HEK293 (cell line): ENCODE measurements at regions not wholly inside any gene's neighbourhood (a gene's known extent, or its start where the extent isn't known, plus 50 kb on each side); places are given as distances from the start of the nearest gene placed in this dataset.

Experiments used
- CTCF ChIA-PET: fragments of 350-600 bp; formaldehyde crosslinking; extraction: SDS; loops from one replicate; lab custom pipeline; 2021; ENCODE audit warnings: antibody characterized with exemption; lab: Yijun Ruan, JAX
- POLR2A ChIA-PET: fragments of 300-600 bp; formaldehyde crosslinking; extraction: SDS; loops from one replicate; lab custom pipeline; 2020; ENCODE audit warnings: antibody characterized with exemption, inconsistent platforms; lab: Yijun Ruan, JAX
- H3K27ac ChIP-seq: fragments of 200-500 bp; sonication (Bioruptor generic); 2 replicates; pipeline ENCODE4 v1.5.1; 2014; ENCODE audit warnings: low read depth, low read length, control low read depth, inconsistent platforms; ENCODE audit errors: extremely low read depth
- H3K36me3 ChIP-seq, 2 experiments: fragments of 200-500 bp in 1 of 2; sonication (Bioruptor generic) in 1 of 2; 1 replicate in 1 of 2; 2 replicates in 1 of 2; pipeline ENCODE4 v1.5.1; 2014 to 2017; ENCODE audit warnings: inconsistent platforms in 2 of 2, low read length in 2 of 2; ENCODE audit not compliant: control insufficient read depth in 2 of 2, insufficient read depth in 1 of 2
- H3K4me1 ChIP-seq: fragments of 200-500 bp; sonication (Bioruptor generic); 2 replicates; pipeline ENCODE4 v1.5.1; 2014; ENCODE audit warnings: mild to moderate bottlenecking, low read length, inconsistent platforms; ENCODE audit not compliant: control insufficient read depth, insufficient read depth
- H3K4me3 ChIP-seq: 2 replicates; pipeline ENCODE4 v1.5.1; 2011; ENCODE audit warnings: low read depth, mild to moderate bottlenecking, control low read depth, low read length, moderate library complexity
- H3K9me3 ChIP-seq: fragments of 200-500 bp; sonication (Bioruptor generic); 2 replicates; pipeline ENCODE4 v1.5.1; 2014; ENCODE audit warnings: low read depth, low read length, inconsistent platforms; ENCODE audit not compliant: control insufficient read depth, insufficient read depth
- BCL11B ChIP-seq: fragments of 450-650 bp; formaldehyde crosslinking; IDR thresholded peaks from 2 replicates; pipeline ENCODE4 v1.5.1; 2016; ENCODE audit warnings: low read depth, missing biosample characterization, missing genetic modification characterization
- KLF9 ChIP-seq: fragments of 450-650 bp; formaldehyde crosslinking; IDR thresholded peaks from 2 replicates; pipeline ENCODE4 v1.5.1; 2016; ENCODE audit warnings: missing biosample characterization, missing genetic modification characterization, low read depth
- PRDM1 ChIP-seq: fragments of 450-650 bp; formaldehyde crosslinking; IDR thresholded peaks from 2 replicates; pipeline ENCODE4; 2016; ENCODE audit warnings: missing biosample characterization, missing genetic modification characterization
- RBAK ChIP-seq: fragments of 450-650 bp; formaldehyde crosslinking; IDR thresholded peaks from 2 replicates; pipeline ENCODE4 v1.5.1; 2016; ENCODE audit warnings: missing biosample characterization, missing genetic modification characterization
- ZNF10 ChIP-seq: fragments of 450-650 bp; formaldehyde crosslinking; IDR thresholded peaks from 2 replicates; pipeline ENCODE4 v1.5.1; 2017; ENCODE audit warnings: missing biosample characterization, missing genetic modification characterization
- ZNF23 ChIP-seq: fragments of 450-650 bp; formaldehyde crosslinking; IDR thresholded peaks from 2 replicates; pipeline ENCODE4 v1.5.1; 2016; ENCODE audit warnings: missing biosample characterization, missing genetic modification characterization, borderline replicate concordance
- ZNF239 ChIP-seq: fragments of 450-650 bp; formaldehyde crosslinking; IDR thresholded peaks from 2 replicates; pipeline ENCODE4 v1.5.1; 2016; ENCODE audit warnings: missing biosample characterization, missing genetic modification characterization
- ZNF37A ChIP-seq: fragments of 450-650 bp; IDR thresholded peaks from 2 replicates; pipeline ENCODE4 v1.5.1; 2018; ENCODE audit warnings: missing biosample characterization, missing genetic modification characterization
- ZNF423 ChIP-seq: fragments of 450-650 bp; formaldehyde crosslinking; IDR thresholded peaks from 2 replicates; pipeline ENCODE4 v1.5.1; 2016; ENCODE audit warnings: missing biosample characterization, missing genetic modification characterization
- ZNF426 ChIP-seq: fragments of 450-650 bp; formaldehyde crosslinking; IDR thresholded peaks from 2 replicates; pipeline ENCODE4 v1.5.1; 2017; ENCODE audit warnings: missing biosample characterization, missing genetic modification characterization, mild to moderate bottlenecking, inconsistent platforms, moderate library complexity
- ZNF514 ChIP-seq: fragments of 450-650 bp; formaldehyde crosslinking; IDR thresholded peaks from 2 replicates; pipeline ENCODE4 v1.5.1; 2016; ENCODE audit warnings: missing biosample characterization, missing genetic modification characterization
- ZNF530 ChIP-seq: fragments of 450-650 bp; formaldehyde crosslinking; IDR thresholded peaks from 2 replicates; pipeline ENCODE4 v1.5.1; 2016; ENCODE audit warnings: low read depth, missing biosample characterization, missing genetic modification characterization
- ZNF548 ChIP-seq: fragments of 450-650 bp; formaldehyde crosslinking; IDR thresholded peaks from 2 replicates; pipeline ENCODE4 v1.5.1; 2016; ENCODE audit warnings: missing biosample characterization, missing genetic modification characterization
- ZNF623 ChIP-seq: fragments of 450-650 bp; formaldehyde crosslinking; IDR thresholded peaks from 2 replicates; pipeline ENCODE4 v1.5.1; 2016; ENCODE audit warnings: missing biosample characterization, missing genetic modification characterization
- ZNF624 ChIP-seq: fragments of 450-650 bp; formaldehyde crosslinking; IDR thresholded peaks from 2 replicates; pipeline ENCODE4 v1.5.1; 2017; ENCODE audit warnings: missing biosample characterization, missing genetic modification characterization
- ZNF670 ChIP-seq: fragments of 450-650 bp; formaldehyde crosslinking; IDR thresholded peaks from 2 replicates; pipeline ENCODE4 v1.5.1; 2016; ENCODE audit warnings: missing biosample characterization, missing genetic modification characterization, low read depth
- ZNF768 ChIP-seq: fragments of 450-650 bp; formaldehyde crosslinking; IDR thresholded peaks from 2 replicates; pipeline ENCODE4 v1.5.1; 2018; ENCODE audit warnings: missing biosample characterization, mild to moderate bottlenecking, missing genetic modification characterization
- TF ChIP-seq, protein P1 (sequence below): fragments of 450-650 bp; formaldehyde crosslinking; IDR thresholded peaks from 2 replicates; pipeline ENCODE4 v1.5.1; 2016; ENCODE audit warnings: missing biosample characterization, missing genetic modification characterization
- TF ChIP-seq, protein P2 (sequence below): fragments of 450-650 bp; IDR thresholded peaks from 2 replicates; pipeline ENCODE4 v1.5.1; 2018; ENCODE audit warnings: missing biosample characterization, mild to moderate bottlenecking, missing genetic modification characterization
- TF ChIP-seq, protein P3 (sequence below): fragments of 450-650 bp; formaldehyde crosslinking; IDR thresholded peaks from 2 replicates; pipeline ENCODE4 v1.5.1; 2016; ENCODE audit warnings: missing biosample characterization, missing genetic modification characterization
- TF ChIP-seq, protein P4 (sequence below): fragments of 450-650 bp; formaldehyde crosslinking; IDR thresholded peaks from 2 replicates; pipeline ENCODE4 v1.5.1; 2016; ENCODE audit warnings: missing biosample characterization, missing genetic modification characterization
- TF ChIP-seq, protein P5 (sequence below): fragments of 450-650 bp; formaldehyde crosslinking; IDR thresholded peaks from 2 replicates; pipeline ENCODE4 v1.5.1; 2016; ENCODE audit warnings: missing biosample characterization, missing genetic modification characterization
- TF ChIP-seq, protein P6 (sequence below): fragments of 450-650 bp; formaldehyde crosslinking; optimal IDR thresholded peaks from 2 replicates; pipeline ENCODE3; 2016; ENCODE audit warnings: missing biosample characterization, mild to moderate bottlenecking, missing genetic modification characterization

DNA sequence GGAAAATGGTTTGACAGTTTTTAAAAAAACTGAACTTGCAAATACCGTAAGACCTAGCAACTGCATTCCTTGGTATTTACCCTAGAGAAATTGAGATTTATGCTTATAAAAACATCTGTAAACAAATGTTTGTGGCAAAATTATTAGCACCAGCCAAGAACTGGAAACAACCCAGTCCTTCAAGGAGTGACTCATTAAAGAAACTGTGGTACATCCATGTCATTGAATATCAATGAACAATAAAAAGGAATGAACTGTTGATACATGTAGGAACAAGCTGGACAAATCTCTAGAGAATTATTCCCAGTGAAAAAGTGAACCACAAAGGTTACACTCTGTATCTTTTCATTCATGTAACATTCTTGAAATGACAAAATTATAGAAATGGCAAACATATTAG, 240.2 kb upstream of the ADAMTS3 start:
- TF ChIP-seq ZNF37A (tag by site-specific recombination), result no peak
- TF ChIP-seq ZNF624 (tag by site-specific recombination), result no peak
- TF ChIP-seq, protein P1, sequence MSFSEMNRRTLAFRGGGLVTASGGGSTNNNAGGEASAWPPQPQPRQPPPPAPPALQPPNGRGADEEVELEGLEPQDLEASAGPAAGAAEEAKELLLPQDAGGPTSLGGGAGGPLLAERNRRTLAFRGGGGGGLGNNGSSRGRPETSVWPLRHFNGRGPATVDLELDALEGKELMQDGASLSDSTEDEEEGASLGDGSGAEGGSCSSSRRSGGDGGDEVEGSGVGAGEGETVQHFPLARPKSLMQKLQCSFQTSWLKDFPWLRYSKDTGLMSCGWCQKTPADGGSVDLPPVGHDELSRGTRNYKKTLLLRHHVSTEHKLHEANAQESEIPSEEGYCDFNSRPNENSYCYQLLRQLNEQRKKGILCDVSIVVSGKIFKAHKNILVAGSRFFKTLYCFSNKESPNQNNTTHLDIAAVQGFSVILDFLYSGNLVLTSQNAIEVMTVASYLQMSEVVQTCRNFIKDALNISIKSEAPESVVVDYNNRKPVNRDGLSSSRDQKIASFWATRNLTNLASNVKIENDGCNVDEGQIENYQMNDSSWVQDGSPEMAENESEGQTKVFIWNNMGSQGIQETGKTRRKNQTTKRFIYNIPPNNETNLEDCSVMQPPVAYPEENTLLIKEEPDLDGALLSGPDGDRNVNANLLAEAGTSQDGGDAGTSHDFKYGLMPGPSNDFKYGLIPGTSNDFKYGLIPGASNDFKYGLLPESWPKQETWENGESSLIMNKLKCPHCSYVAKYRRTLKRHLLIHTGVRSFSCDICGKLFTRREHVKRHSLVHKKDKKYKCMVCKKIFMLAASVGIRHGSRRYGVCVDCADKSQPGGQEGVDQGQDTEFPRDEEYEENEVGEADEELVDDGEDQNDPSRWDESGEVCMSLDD (tag by site-specific recombination), result no peak
- TF ChIP-seq ZNF530 (tag by site-specific recombination), result no peak
- no peak for TF ChIP-seq ZNF23 (tag by site-specific recombination)
- TF ChIP-seq, protein P2, sequence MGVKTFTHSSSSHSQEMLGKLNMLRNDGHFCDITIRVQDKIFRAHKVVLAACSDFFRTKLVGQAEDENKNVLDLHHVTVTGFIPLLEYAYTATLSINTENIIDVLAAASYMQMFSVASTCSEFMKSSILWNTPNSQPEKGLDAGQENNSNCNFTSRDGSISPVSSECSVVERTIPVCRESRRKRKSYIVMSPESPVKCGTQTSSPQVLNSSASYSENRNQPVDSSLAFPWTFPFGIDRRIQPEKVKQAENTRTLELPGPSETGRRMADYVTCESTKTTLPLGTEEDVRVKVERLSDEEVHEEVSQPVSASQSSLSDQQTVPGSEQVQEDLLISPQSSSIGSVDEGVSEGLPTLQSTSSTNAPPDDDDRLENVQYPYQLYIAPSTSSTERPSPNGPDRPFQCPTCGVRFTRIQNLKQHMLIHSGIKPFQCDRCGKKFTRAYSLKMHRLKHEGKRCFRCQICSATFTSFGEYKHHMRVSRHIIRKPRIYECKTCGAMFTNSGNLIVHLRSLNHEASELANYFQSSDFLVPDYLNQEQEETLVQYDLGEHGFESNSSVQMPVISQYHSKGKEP (tag by site-specific recombination), result no peak
- no peak for TF ChIP-seq ZNF423 (tag by site-specific recombination)
- no peak for TF ChIP-seq PRDM1 (tag by site-specific recombination)
- TF ChIP-seq ZNF670, result no peak
- no peak for TF ChIP-seq KLF9 (tag by site-specific recombination)
- no peak for TF ChIP-seq ZNF548 (tag by site-specific recombination)
- Histone ChIP-seq H3K27ac (no peak overlapping the region), H3K36me3 (no peaks in the 10 kb centered on the region), H3K9me3 (no peaks in the 10 kb centered on the region), H3K4me3 (no peak overlapping the region), H3K4me1 (no peaks in the 10 kb centered on the region)
- ChIA-PET CTCF (no interaction called here), POLR2A (no interaction called here)

DNA sequence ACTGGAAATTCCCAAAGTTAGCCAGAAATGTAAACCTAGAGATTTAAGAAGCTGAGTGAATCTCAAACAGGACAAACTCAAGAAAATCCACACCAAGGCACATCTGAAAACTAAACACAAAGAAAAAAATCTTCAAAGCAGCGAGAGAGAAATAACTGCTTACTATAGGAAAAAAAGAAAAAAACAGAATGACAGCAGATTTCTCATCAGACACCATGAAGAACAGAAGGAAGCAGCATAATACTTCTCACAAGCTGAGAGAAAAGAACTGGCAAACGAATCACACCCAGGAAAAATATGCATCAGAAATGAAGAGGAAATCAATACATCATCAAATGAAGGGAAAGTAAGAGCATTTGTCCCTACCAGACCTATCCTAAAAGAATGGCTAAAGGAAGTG, 236.3 kb upstream of the ADAMTS3 start:
- CTCF ChIA-PET, result no interaction called here
- Histone ChIP-seq H3K9me3 (no peaks in the 10 kb centered on the region), H3K4me1 (no peaks in the 10 kb centered on the region), H3K27ac (no peak overlapping the region), H3K4me3 (no peak overlapping the region), H3K36me3 (no peaks in the 10 kb centered on the region)
- POLR2A ChIA-PET, result no interaction called here
- TF ChIP-seq, protein P3, sequence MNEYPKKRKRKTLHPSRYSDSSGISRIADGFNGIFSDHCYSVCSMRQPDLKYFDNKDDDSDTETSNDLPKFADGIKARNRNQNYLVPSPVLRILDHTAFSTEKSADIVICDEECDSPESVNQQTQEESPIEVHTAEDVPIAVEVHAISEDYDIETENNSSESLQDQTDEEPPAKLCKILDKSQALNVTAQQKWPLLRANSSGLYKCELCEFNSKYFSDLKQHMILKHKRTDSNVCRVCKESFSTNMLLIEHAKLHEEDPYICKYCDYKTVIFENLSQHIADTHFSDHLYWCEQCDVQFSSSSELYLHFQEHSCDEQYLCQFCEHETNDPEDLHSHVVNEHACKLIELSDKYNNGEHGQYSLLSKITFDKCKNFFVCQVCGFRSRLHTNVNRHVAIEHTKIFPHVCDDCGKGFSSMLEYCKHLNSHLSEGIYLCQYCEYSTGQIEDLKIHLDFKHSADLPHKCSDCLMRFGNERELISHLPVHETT (tag by site-specific recombination), result no peak
- TF ChIP-seq ZNF514 (tag by site-specific recombination) (no peak), ZNF768 (tag by site-specific recombination) (no peak)
- TF ChIP-seq, protein P4, sequence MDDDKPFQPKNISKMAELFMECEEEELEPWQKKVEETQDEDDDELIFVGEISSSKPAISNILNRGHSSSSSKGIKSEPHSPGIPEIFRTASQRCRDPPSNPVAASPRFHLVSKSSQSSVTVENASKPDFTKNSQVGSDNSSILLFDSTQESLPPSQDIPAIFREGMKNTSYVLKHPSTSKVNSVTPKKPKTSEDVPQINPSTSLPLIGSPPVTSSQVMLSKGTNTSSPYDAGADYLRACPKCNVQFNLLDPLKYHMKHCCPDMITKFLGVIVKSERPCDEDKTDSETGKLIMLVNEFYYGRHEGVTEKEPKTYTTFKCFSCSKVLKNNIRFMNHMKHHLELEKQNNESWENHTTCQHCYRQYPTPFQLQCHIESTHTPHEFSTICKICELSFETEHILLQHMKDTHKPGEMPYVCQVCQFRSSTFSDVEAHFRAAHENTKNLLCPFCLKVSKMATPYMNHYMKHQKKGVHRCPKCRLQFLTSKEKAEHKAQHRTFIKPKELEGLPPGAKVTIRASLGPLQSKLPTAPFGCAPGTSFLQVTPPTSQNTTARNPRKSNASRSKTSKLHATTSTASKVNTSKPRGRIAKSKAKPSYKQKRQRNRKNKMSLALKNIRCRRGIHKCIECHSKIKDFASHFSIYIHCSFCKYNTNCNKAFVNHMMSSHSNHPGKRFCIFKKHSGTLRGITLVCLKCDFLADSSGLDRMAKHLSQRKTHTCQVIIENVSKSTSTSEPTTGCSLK (tag by site-specific recombination), result no peak

DNA sequence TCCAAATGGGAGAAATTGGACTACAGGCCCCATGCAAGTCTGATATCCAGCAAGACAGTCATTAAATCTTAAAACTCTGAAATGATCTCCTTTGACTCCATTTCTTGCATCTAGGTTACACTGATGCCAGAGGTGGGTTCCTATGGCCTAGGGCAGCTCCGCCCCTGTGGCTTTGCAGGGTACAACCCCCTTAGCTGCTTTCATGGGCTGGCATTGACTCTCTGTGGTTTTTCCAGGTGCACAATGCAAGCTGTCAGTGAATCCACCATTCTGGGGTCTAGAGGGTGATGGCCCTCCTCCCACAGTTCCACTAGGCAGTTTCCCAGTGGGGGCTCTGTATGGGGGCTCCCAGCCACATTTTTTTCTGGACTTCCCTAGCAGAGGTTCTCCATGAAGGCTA, 228.5 kb upstream of the ADAMTS3 start:
- POLR2A ChIA-PET, result no interaction called here
- no peaks in the 10 kb centered on the region for H3K4me1 ChIP-seq
- H3K36me3 ChIP-seq, result no peaks in the 10 kb centered on the region
- H3K9me3 ChIP-seq, result no peaks in the 10 kb centered on the region
- no peak for TF ChIP-seq ZNF10
- TF ChIP-seq ZNF623 (tag by site-specific recombination), result no peak
- no peak for TF ChIP-seq ZNF426 (tag by site-specific recombination)
- TF ChIP-seq ZNF239, result no peak
- TF ChIP-seq, protein P5, sequence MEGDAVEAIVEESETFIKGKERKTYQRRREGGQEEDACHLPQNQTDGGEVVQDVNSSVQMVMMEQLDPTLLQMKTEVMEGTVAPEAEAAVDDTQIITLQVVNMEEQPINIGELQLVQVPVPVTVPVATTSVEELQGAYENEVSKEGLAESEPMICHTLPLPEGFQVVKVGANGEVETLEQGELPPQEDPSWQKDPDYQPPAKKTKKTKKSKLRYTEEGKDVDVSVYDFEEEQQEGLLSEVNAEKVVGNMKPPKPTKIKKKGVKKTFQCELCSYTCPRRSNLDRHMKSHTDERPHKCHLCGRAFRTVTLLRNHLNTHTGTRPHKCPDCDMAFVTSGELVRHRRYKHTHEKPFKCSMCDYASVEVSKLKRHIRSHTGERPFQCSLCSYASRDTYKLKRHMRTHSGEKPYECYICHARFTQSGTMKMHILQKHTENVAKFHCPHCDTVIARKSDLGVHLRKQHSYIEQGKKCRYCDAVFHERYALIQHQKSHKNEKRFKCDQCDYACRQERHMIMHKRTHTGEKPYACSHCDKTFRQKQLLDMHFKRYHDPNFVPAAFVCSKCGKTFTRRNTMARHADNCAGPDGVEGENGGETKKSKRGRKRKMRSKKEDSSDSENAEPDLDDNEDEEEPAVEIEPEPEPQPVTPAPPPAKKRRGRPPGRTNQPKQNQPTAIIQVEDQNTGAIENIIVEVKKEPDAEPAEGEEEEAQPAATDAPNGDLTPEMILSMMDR (tag by site-specific recombination), result no peak
- TF ChIP-seq RBAK (tag by site-specific recombination), result no peak
- TF ChIP-seq BCL11B, result no peak
- TF ChIP-seq, protein P6, sequence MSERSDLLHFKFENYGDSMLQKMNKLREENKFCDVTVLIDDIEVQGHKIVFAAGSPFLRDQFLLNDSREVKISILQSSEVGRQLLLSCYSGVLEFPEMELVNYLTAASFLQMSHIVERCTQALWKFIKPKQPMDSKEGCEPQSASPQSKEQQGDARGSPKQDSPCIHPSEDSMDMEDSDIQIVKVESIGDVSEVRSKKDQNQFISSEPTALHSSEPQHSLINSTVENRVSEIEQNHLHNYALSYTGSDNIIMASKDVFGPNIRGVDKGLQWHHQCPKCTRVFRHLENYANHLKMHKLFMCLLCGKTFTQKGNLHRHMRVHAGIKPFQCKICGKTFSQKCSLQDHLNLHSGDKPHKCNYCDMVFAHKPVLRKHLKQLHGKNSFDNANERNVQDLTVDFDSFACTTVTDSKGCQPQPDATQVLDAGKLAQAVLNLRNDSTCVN, result no peak
- no peak overlapping the region for H3K27ac ChIP-seq
- CTCF ChIA-PET, result no interaction called here
- no peak overlapping the region for H3K4me3 ChIP-seq
